ENCODE measurements at regions not wholly inside any gene's neighbourhood (a gene's known extent, or its start where the extent isn't known, plus 50 kb on each side); places are given as distances from the start of the nearest gene placed in this dataset.

GRCh38 chr2:82674652-82675051 is 1784.4 kb downstream of the SUCLG1 start:
- DNase-seq (ENCODE audit: low spot score), result no peak

GRCh38 chr2:82667491-82667890 is 1791.6 kb downstream of the SUCLG1 start:
- DNase-seq (ENCODE audit: low spot score), result no peak

GRCh38 chr2:82665691-82666090 is 1793.4 kb downstream of the SUCLG1 start:
- no peak for DNase-seq (ENCODE audit: low spot score)

GRCh38 chr2:82657106-82657505 is 1802.0 kb downstream of the SUCLG1 start:
- no peak for DNase-seq (ENCODE audit: low spot score)

GRCh38 chr2:82656420-82656819 is 1802.7 kb downstream of the SUCLG1 start:
- DNase-seq (ENCODE audit: low spot score), result no peak

- DNase-seq (ENCODE audit: low spot score), result no peak
These were observed 1807.0 kb downstream of the SUCLG1 start for GRCh38 chr2:82652117-82652516.

- DNase-seq (ENCODE audit: low spot score), result no peak
These were observed 1809.0 kb downstream of the SUCLG1 start for GRCh38 chr2:82650038-82650437.

- no peak for DNase-seq (ENCODE audit: low spot score)
These were observed 1817.4 kb downstream of the SUCLG1 start for GRCh38 chr2:82641598-82642180.

GRCh38 chr2:82636402-82637020 is 1822.6 kb downstream of the SUCLG1 start:
- no peak for DNase-seq (ENCODE audit: low spot score)

GRCh38 chr2:82599021-82599420 is 1860.1 kb downstream of the SUCLG1 start:
- no peak for DNase-seq (ENCODE audit: low spot score)

GRCh38 chr2:82596581-82596980 is 1862.5 kb downstream of the SUCLG1 start:
- no peak for DNase-seq (ENCODE audit: low spot score)

GRCh38 chr2:82591718-82592117 is 1867.4 kb downstream of the SUCLG1 start:
- DNase-seq (ENCODE audit: low spot score), result no peak

- no peak for DNase-seq (ENCODE audit: low spot score)
These were observed 1882.4 kb downstream of the SUCLG1 start for GRCh38 chr2:82576656-82577055.

GRCh38 chr2:82539280-82539621 is 1919.8 kb downstream of the SUCLG1 start:
- no peak for DNase-seq (ENCODE audit: low spot score)

GRCh38 chr2:82538590-82539279 is 1920.3 kb downstream of the SUCLG1 start:
- DNase-seq (ENCODE audit: low spot score), result no peak

GRCh38 chr2:82528288-82528687 is 1930.8 kb downstream of the SUCLG1 start:
- no peak for DNase-seq (ENCODE audit: low spot score)

GRCh38 chr2:82527124-82527523 is 1932.0 kb downstream of the SUCLG1 start:
- DNase-seq (ENCODE audit: low spot score), result no peak

- DNase-seq (ENCODE audit: low spot score), result no peak
These were observed 1932.8 kb downstream of the SUCLG1 start for GRCh38 chr2:82526277-82526676.

GRCh38 chr2:82525744-82526143 is 1933.3 kb downstream of the SUCLG1 start:
- DNase-seq (ENCODE audit: low spot score), result no peak

GRCh38 chr2:82524826-82525225 is 1934.3 kb downstream of the SUCLG1 start:
- DNase-seq (ENCODE audit: low spot score), result no peak

- no peak for DNase-seq (ENCODE audit: low spot score)
These were observed 1947.2 kb downstream of the SUCLG1 start for GRCh38 chr2:82511894-82512293.

GRCh38 chr2:82508702-82509101 is 1950.4 kb downstream of the SUCLG1 start:
- no peak for DNase-seq (ENCODE audit: low spot score)

- no peak for DNase-seq (ENCODE audit: low spot score)
These were observed 1951.4 kb downstream of the SUCLG1 start for GRCh38 chr2:82507657-82508056.

GRCh38 chr2:82501217-82501616 is 1957.9 kb downstream of the SUCLG1 start:
- no peak for DNase-seq (ENCODE audit: low spot score)

Data from kidney capillary endothelial cell (primary cell).